Ovary (tissue), 7 donors: ENCODE measurements at regions not wholly inside any gene's neighbourhood (a gene's known extent, or its start where the extent isn't known, plus 50 kb on each side); places are given as distances from the start of the nearest gene placed in this dataset.
"Not testable (repeated sequence)": the region's sequence is repeated elsewhere in the genome, so short reads cannot be mapped to it uniquely, and the experiment has no call there.

Experiments
- DNase-seq, 5 donors: peaks; one replicate each; pipeline ENCODE4 v3.0.0-alpha.2; 2019 to 2020
- H3K27ac ChIP-seq, 2 donors: fragments of 200-600 bp; one replicate each; pipeline versions ENCODE4 v1.5.1 to v1.8.0; 2019 to 2022
- H3K27me3 ChIP-seq: fragments of 200-600 bp; one replicate; pipeline ENCODE4 v1.8.0; 2022
- H3K36me3 ChIP-seq: fragments of 200-600 bp; sonication (generic); one replicate; pipeline ENCODE4 v1.5.1; 2019
- H3K4me1 ChIP-seq: one replicate; pipeline ENCODE4 v1.8.1; 2013; ENCODE audit warnings: mild to moderate bottlenecking, moderate library complexity; ENCODE audit not compliant: insufficient read depth
- H3K4me3 ChIP-seq: fragments of 200-600 bp; sonication (generic); one replicate; pipeline ENCODE4 v1.5.1; 2017
- H3K9me3 ChIP-seq, 2 donors: fragments of 200-600 bp in 1 of 2; sonication (generic) in 1 of 2; one replicate each; pipeline versions ENCODE4 v1.5.1 to v1.8.1; 2013 to 2019; ENCODE audit warnings: mild to moderate bottlenecking in 1 of 2, moderate library complexity in 1 of 2
- EP300 ChIP-seq: sonication (generic); formaldehyde crosslinking; IDR thresholded peaks from one replicate; pipeline ENCODE4 v1.6.1; 2017; ENCODE audit warnings: antibody characterized with exemption
- POLR2A ChIP-seq: fragments of 450-650 bp; IDR thresholded peaks from one replicate; pipeline ENCODE4 v1.6.1; 2017; ENCODE audit warnings: antibody characterized with exemption, mild to moderate bottlenecking, moderate library complexity
- WGBS, 3 donors: extraction: QIAGEN DNeasy Blood & Tissue Kit in 1 of 3; methylation state at CpG; one replicate each; pipeline versions ENCODE4 v1.1.5 to v1.1.7; 2013 to 2017; 5-methylcytosine and 5-hydroxymethylcytosine counted together
- intact Hi-C, 4 donors: fragments of 100-400 bp; cut with DNase I; formaldehyde crosslinking; loops; one replicate each; pipeline versions ENCODE4 v1.11.0 to v1.15.1; 2022 to 2023
- TF ChIP-seq, protein P1 (sequence below), 3 donors: fragments of 450-650 bp in 2 of 3; fragments of 200-600 bp in 1 of 3; IDR thresholded peaks; one replicate each; pipeline versions ENCODE4 v1.5.1 to v1.8.0; 2016 to 2022; ENCODE audit warnings: antibody characterized with exemption in 3 of 3, mild to moderate bottlenecking in 1 of 3
- donor health status: DM: no; HTN: no; CAD: no; lungs with moderate emphysema.
- donor health status: DM: no; HTN: no; CAD: no.
- donor health status: Bipolar disorder and iron deficiency.
- donor health status: DM: no; HTN: no; CAD: no.
- donor health status: DM: yes; HTN: yes; CAD: no.

DNA sequence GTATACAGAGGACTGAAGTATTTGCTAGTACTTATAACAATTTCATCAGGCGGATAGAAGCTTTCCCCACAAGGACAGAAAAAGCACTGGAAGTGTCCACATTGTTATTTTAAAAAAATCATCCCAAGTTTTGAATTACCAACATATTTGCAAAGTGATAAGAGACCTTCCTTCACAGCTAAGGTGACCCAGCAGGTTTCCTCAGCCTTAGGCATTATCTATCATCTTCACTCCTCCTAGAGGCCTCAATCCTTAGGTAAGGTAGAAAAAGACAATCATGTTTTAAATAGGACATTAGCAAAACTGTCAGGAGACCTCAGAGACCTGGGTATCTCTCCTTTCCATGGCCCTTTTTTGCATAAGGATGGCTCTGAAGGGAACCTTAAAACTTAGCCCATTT lies 72.5 kb upstream of the CHD6 start:
- Histone ChIP-seq H3K9me3 (no peaks in the 10 kb centered on the region), H3K27me3 (no peaks in the 10 kb centered on the region), H3K4me3 (no peak overlapping the region), H3K27ac (no peak overlapping the region), H3K36me3 (no peaks in the 10 kb centered on the region), H3K4me1 (no peaks in the 10 kb centered on the region)
- 95 to 100% (median 96%) methylated on average over 1 of the region's 1 CpG for WGBS, 3 donors
- intact Hi-C loops = loop anchor here in 1 of 4 donors (10.0 kb wide), 1 partner anchor 336 kb away; no protein-coding TSS in a partner anchor
- no peak for DNase-seq
- TF ChIP-seq EP300 (no peak), POLR2A (no peak)
- TF ChIP-seq, protein P1, sequence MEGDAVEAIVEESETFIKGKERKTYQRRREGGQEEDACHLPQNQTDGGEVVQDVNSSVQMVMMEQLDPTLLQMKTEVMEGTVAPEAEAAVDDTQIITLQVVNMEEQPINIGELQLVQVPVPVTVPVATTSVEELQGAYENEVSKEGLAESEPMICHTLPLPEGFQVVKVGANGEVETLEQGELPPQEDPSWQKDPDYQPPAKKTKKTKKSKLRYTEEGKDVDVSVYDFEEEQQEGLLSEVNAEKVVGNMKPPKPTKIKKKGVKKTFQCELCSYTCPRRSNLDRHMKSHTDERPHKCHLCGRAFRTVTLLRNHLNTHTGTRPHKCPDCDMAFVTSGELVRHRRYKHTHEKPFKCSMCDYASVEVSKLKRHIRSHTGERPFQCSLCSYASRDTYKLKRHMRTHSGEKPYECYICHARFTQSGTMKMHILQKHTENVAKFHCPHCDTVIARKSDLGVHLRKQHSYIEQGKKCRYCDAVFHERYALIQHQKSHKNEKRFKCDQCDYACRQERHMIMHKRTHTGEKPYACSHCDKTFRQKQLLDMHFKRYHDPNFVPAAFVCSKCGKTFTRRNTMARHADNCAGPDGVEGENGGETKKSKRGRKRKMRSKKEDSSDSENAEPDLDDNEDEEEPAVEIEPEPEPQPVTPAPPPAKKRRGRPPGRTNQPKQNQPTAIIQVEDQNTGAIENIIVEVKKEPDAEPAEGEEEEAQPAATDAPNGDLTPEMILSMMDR (IDR thresholded peaks at IDR 0.05) = no peak

DNA sequence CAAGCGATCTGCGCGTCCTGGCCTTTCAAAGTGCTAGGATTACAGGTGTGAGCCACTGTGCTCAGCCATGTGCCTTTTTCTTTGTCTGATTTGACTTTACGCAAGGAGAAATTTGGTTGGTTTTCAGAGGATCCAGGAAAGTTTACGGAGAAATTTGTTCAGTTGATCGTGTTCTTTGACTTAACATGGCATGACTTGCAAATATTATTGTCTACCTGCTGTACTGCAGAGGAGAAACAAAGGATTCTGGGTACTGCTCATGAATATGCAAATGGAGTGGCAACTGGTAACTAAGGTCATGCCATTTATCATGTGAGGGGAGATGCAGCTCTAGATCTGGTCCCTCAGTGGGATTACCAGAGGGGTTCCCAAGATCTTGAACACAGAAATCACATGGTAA lies 68.8 kb upstream of the CHD6 start:
- no peak overlapping the region for H3K27ac ChIP-seq
- DNase-seq = no peak
- no peaks in the 10 kb centered on the region for H3K4me1 ChIP-seq
- WGBS, 3 donors = 96 to 98% (median 97%) methylated on average over 6 of the region's 6 CpGs
- no peak overlapping the region for H3K4me3 ChIP-seq
- H3K27me3 ChIP-seq = no peaks in the 10 kb centered on the region
- H3K36me3 ChIP-seq = no peaks in the 10 kb centered on the region
- H3K9me3 ChIP-seq = no peaks in the 10 kb centered on the region
- TF ChIP-seq, protein P1 (IDR thresholded peaks at IDR 0.05) = no peak
- intact Hi-C loops = no loop called here

GRCh38 chr20:41685145-41685544 lies 67.0 kb upstream of the CHD6 start:
- DNase-seq, H3K4me3 ChIP-seq: not testable (repeated sequence)
- WGBS, 3 donors = 58 to 71% (median 60%) methylated on average over 4 of the region's 4 CpGs

GRCh38 chr20:41678799-41679198 lies 60.6 kb upstream of the CHD6 start:
- H3K9me3 ChIP-seq = no peaks in the 10 kb centered on the region
- no peak for DNase-seq
- no peak overlapping the region for H3K27ac ChIP-seq
- no peak for TF ChIP-seq EP300
- TF ChIP-seq POLR2A = no peak
- TF ChIP-seq, protein P1 (IDR thresholded peaks at IDR 0.05) = no peak
- H3K4me1 ChIP-seq = no peaks in the 10 kb centered on the region
- no peaks in the 10 kb centered on the region for H3K36me3 ChIP-seq
- 94 to 98% (median 97%) methylated on average over 2 of the region's 2 CpGs for WGBS, 3 donors
- intact Hi-C loops = no loop called here
- no peaks in the 10 kb centered on the region for H3K27me3 ChIP-seq
- H3K4me3 ChIP-seq = no peak overlapping the region

More at GRCh38 chr20:41685145-41685544, 67.0 kb upstream of the CHD6 start:
- H3K4me1 ChIP-seq, H3K27me3 ChIP-seq, H3K9me3 ChIP-seq, intact Hi-C loops, H3K27ac ChIP-seq, H3K36me3 ChIP-seq: not testable (repeated sequence)

DNA sequence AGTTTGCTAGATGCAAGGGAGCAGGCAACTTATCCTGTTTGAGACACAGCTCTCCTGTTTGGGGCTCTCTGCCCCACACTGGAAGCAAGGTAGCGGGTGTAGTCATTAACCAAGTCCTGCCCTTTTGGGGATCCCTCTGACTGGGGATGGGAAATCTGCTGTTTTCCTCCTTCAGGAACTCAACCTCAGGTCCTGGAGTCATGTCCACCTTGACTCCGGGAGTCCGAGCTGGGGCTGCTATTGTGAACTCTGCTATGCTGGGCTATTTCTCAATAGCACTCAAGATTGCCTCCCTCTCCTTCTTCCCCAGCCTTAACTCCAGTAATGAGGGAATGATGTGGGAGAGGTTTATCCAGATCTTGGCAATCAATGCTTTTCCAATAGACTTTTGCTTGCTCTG lies 54.1 kb upstream of the CHD6 start:
- Histone ChIP-seq H3K4me3 (no peak overlapping the region), H3K4me1 (no peaks in the 10 kb centered on the region), H3K9me3 (no peaks in the 10 kb centered on the region), H3K27ac (no peak overlapping the region), H3K36me3 (no peaks in the 10 kb centered on the region), H3K27me3 (no peaks in the 10 kb centered on the region)
- intact Hi-C loops = no loop called here
- DNase-seq = no peak
- TF ChIP-seq, protein P1 (IDR thresholded peaks at IDR 0.05) = no peak
- TF ChIP-seq EP300 (no peak), POLR2A (no peak)
- 87 to 92% (median 92%) methylated on average over 3 of the region's 3 CpGs for WGBS, 3 donors
